Adipocyte (in vitro differentiated cells): ENCODE measurements at regions not wholly inside any gene's neighbourhood (a gene's known extent, or its start where the extent isn't known, plus 50 kb on each side); places are given as distances from the start of the nearest gene placed in this dataset.
"Not testable (repeated sequence)": the region's sequence is repeated elsewhere in the genome, so short reads cannot be mapped to it uniquely, and the experiment has no call there.

Experiments
- DNase-seq: peaks from one replicate; pipeline ENCODE4 v3.0.0-alpha.2; 2015; ENCODE audit warnings: low read depth
- H3K27me3 ChIP-seq: replicated peaks from 2 replicates; pipeline ENCODE4 v1.7.0; 2013; ENCODE audit warnings: mild to moderate bottlenecking, low read length, moderate library complexity; ENCODE audit not compliant: control insufficient read depth, insufficient read depth
- H3K36me3 ChIP-seq: 2 replicates; pipeline ENCODE4 v1.7.0; 2013; ENCODE audit warnings: low read length, mild to moderate bottlenecking, moderate library complexity; ENCODE audit not compliant: control insufficient read depth, insufficient read depth, severe bottlenecking
- H3K4me1 ChIP-seq: 2 replicates; pipeline ENCODE4 v1.7.0; 2013; ENCODE audit warnings: mild to moderate bottlenecking, low read length, moderate library complexity; ENCODE audit not compliant: control insufficient read depth, insufficient read depth
- H3K4me3 ChIP-seq: 2 replicates; pipeline ENCODE4 v1.7.0; 2013; ENCODE audit warnings: mild to moderate bottlenecking, low read length, moderate library complexity
- H3K9ac ChIP-seq: 2 replicates; pipeline ENCODE4 v1.7.0; 2013; ENCODE audit warnings: mild to moderate bottlenecking, low read length, moderate library complexity
- H3K9me3 ChIP-seq: 2 replicates; pipeline ENCODE4 v1.7.0; 2013; ENCODE audit warnings: mild to moderate bottlenecking, low read length, moderate library complexity; ENCODE audit not compliant: control insufficient read depth

DNA sequence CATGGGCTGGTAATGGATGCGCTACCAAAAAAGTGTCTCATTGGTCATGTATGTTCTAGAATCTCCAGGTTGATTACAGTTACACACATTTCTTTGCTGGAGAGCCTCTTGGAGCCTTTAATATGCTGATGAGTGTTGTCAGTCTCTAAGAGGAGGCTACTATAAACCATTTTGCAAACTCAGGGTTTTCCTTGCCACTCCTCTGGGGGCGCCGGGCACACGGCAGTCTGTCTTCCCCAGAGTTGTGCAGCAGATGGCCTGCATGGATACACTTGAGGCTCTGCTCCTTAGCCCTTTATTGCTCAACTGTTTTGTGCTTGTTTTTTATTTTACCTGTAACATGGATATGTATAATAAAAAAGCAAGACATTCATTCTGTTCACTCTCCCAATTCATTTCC is 196.5 kb downstream of the ACTR3B start:
- H3K9ac ChIP-seq: no peak overlapping the region
- no peak for DNase-seq
- H3K27me3 ChIP-seq: no peaks in the 10 kb centered on the region
- H3K4me3 ChIP-seq: no peak overlapping the region
- H3K4me1 ChIP-seq: no peaks in the 10 kb centered on the region
- peaks cover 4% of the 10 kb centered on the region for H3K9me3 ChIP-seq
- H3K36me3 ChIP-seq: no peaks in the 10 kb centered on the region

DNA sequence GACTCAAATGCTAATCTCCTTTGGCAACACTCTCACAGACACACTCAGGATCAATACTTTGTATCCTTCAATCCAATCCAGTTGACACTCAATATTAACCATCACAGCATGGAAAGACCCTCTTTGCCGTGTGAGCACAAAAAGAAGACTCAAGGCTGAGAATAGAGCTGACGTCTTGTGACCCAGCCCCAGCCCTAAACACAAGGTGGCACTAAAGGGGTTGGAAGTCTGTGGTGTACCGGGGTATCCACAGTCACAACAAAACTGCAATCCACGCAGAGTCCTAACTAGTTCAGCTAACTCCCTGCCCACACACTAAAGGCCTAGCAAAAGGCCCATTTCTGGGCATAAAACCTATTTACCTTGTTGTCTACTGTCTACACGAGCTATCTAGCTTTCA is 200.1 kb downstream of the ACTR3B start:
- DNase-seq: no peak
- Histone ChIP-seq H3K27me3 (no peaks in the 10 kb centered on the region), H3K9ac (no peak overlapping the region), H3K36me3 (no peaks in the 10 kb centered on the region), H3K4me1 (no peaks in the 10 kb centered on the region), H3K9me3 (peaks cover 13% of the 10 kb centered on the region), H3K4me3 (no peak overlapping the region)

DNA sequence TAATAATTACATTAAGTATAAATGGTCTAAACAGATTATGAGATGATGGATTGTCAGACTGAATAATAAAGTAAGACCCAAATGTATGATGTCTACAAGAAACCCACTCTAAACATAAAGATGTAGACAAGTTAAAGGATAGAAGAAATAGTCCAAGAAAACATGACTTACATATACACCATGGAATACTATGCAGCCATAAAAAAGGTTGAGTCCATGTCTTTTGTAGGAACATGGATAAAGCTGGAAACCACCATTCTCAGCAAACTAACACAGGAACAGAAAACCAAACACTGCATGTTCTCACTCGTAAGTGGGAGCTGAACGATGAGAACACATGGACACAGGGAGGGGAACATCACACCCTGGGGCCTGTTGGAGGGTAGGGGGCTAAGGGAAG is 202.2 kb downstream of the ACTR3B start:
- not testable (repeated sequence) for H3K4me1 ChIP-seq, H3K36me3 ChIP-seq, H3K27me3 ChIP-seq, H3K4me3 ChIP-seq, DNase-seq, H3K9ac ChIP-seq
- H3K9me3 ChIP-seq: peaks cover 13% of the 10 kb centered on the region

DNA sequence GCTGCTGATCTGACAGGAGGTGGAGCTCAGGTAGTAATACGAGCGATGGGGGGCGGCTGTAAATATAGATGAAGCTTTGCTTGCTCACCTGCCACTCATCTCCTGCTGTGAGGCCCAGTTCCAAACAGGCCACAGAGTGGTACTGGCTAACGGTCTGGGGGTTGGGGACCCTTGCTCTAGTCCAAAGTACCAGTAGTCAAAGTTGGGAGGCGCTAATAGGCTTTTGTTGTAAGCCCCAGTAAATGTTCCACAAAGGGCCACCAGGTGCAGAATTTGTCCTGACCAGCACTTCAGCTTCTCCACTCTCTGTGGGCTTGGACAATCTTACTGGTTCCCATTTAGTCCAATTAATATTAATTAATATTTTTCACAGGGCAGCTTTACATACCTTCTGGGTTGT is 206.6 kb downstream of the ACTR3B start:
- peaks cover 3% of the 10 kb centered on the region for H3K4me1 ChIP-seq
- no peak overlapping the region for H3K4me3 ChIP-seq
- peaks cover 17% of the 10 kb centered on the region for H3K9me3 ChIP-seq
- H3K36me3 ChIP-seq: no peaks in the 10 kb centered on the region
- no peak for DNase-seq
- H3K27me3 ChIP-seq: no peaks in the 10 kb centered on the region
- no peak overlapping the region for H3K9ac ChIP-seq

DNA sequence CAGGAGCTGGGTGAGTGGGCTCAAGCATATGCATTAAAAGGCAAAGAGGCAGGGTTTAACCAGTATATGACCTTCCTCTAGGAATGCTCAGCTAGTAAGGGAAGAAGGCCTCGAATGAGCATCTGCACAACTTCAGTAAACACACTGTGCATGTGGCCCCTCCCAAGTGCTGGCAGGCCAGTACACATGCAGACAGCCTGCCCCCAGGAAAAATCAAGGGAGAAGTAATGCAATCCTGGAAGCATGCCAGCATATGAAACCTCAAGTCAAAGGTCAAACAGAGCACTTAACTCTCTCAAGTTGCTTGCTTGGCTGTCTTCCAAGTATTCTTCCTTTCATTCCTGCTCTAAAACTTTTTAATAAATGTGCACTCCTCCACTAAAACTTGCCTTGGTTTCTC is 208.4 kb downstream of the ACTR3B start:
- no peak overlapping the region for H3K4me3 ChIP-seq
- H3K9me3 ChIP-seq: peaks cover 16% of the 10 kb centered on the region
- no peak overlapping the region for H3K9ac ChIP-seq
- H3K27me3 ChIP-seq: no peaks in the 10 kb centered on the region
- H3K36me3 ChIP-seq: no peaks in the 10 kb centered on the region
- H3K4me1 ChIP-seq: peaks cover 3% of the 10 kb centered on the region
- DNase-seq: no peak

DNA sequence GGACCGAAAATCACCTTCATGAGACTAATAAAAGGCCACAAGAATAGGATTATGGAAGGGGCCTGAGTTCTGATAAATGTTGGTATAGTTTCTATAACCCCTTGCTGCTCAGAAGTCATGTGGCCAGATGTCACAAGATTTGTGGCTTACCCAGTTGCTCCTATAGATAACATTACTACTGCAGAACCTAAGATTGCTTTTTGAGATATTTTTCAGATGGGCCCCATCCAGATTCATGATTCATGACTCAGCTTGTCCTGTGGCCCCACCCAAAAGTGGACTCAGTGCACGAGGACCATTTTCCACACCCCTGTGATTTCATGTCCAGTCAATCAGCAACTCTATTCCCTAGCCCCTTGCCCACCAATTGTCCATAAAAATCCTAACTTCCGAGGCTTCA is 209.0 kb downstream of the ACTR3B start:
- no peak overlapping the region for H3K9ac ChIP-seq
- H3K4me3 ChIP-seq: no peak overlapping the region
- peaks cover 16% of the 10 kb centered on the region for H3K9me3 ChIP-seq
- H3K4me1 ChIP-seq: peaks cover 3% of the 10 kb centered on the region
- H3K36me3 ChIP-seq: no peaks in the 10 kb centered on the region
- H3K27me3 ChIP-seq: no peaks in the 10 kb centered on the region
- no peak for DNase-seq

DNA sequence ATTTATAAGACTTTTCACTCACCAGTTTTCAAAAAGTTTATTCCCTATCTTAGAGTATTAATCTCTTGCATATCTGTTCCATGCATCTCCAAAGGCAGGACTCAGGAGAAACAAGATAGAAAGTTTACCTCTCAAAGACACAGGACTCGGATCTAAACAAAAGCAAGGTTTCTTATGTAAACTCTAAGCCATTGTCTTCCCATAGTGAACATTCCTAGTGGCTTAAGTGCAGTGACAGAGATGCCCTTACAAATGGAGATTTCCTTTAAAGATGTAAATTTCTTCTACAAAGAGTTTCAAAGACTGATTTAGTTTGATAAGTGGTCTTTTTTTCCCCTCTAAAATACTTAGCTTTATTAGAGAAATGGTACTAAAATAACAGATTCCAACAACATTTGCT is 209.8 kb downstream of the ACTR3B start:
- Histone ChIP-seq H3K36me3 (no peaks in the 10 kb centered on the region), H3K9ac (no peak overlapping the region), H3K27me3 (no peaks in the 10 kb centered on the region), H3K4me1 (peaks cover 3% of the 10 kb centered on the region), H3K4me3 (no peak overlapping the region), H3K9me3 (peaks cover 16% of the 10 kb centered on the region)
- DNase-seq: no peak

DNA sequence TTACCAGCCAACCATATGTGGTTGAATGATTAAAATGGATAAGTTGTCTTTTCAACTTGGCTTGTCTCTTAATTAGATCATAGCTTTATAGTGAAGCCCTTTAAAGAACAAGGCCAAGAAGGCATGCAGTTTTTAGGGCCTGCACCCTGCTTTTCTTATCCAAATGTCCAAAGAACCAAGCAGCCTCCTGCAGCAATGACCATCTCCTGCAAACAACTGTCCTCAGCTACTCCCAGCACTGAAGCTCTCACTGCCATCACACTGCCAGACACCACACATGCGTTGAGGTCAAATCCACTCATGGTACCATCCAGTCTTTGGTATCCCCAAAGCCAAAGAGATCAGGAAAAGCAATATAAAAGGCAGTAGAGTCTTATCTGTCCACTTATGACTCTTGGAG is 210.3 kb downstream of the ACTR3B start:
- H3K9me3 ChIP-seq: peaks cover 16% of the 10 kb centered on the region
- peaks cover 3% of the 10 kb centered on the region for H3K4me1 ChIP-seq
- no peak overlapping the region for H3K4me3 ChIP-seq
- no peak for DNase-seq
- no peak overlapping the region for H3K9ac ChIP-seq
- no peaks in the 10 kb centered on the region for H3K36me3 ChIP-seq
- H3K27me3 ChIP-seq: no peaks in the 10 kb centered on the region

DNA sequence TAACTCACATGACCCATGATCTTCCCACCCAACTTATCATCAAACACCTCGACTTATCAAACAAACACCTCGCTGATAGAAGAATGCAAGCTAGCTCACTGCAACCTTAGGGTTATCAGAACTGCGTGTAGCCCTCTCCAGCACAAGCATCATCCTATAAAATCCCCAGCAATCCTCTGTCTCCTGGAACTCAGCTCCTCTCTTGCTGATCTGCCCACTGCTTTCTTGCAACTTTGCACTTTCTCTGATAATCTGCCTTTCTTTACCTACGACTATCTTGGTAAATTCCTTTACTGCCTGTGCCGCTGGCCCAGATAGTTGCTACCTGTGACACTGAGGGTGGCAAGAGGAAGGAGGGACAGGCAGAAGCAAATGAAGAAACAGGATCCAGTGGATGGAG is 210.9 kb downstream of the ACTR3B start:
- Histone ChIP-seq H3K9me3 (peaks cover 16% of the 10 kb centered on the region), H3K36me3 (no peaks in the 10 kb centered on the region), H3K4me1 (peaks cover 3% of the 10 kb centered on the region), H3K4me3 (no peak overlapping the region), H3K27me3 (no peaks in the 10 kb centered on the region), H3K9ac (no peak overlapping the region)
- DNase-seq: no peak

DNA sequence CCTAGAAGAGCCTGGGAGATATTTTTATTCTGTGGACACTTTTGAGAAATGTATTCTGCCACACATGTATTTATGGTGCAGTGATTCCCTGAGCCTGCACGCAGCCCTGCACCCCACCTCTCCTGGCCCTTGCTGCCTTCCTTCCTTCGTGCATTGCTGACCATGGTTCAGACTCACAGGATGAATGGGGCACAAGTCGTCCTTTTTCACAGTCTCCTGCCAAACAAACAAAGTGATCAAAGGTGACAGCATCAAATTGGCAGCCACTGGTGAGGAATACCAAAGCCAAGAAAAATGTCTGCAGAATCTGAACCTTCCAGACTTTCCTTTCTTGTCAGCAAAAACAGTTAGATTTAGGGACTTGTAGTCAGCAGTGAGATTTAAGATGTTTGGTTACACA is 215.0 kb downstream of the ACTR3B start:
- no peaks in the 10 kb centered on the region for H3K4me1 ChIP-seq
- no peaks in the 10 kb centered on the region for H3K36me3 ChIP-seq
- no peak for DNase-seq
- H3K9ac ChIP-seq: no peak overlapping the region
- H3K27me3 ChIP-seq: no peaks in the 10 kb centered on the region
- peaks cover 16% of the 10 kb centered on the region for H3K9me3 ChIP-seq
- no peak overlapping the region for H3K4me3 ChIP-seq

DNA sequence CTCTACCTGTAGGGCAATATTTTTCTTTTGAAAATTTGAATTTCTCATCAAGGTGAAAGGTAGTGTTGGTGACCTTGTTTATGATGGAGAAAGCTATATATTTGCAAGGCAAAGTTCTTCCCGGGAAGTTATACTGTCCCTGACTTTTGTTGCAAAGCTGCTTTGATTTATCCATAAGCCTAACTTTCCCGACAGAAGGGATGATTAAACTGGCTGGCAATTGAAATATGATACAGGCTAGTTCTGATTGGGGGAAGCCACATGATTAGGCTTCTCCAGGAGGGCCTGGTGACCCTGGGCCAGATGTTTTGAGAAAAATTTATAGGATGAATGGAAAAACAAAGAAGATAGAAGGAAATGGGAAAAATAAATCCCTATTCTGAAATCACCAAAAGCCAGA is 215.5 kb downstream of the ACTR3B start:
- H3K9ac ChIP-seq: no peak overlapping the region
- no peak for DNase-seq
- no peaks in the 10 kb centered on the region for H3K4me1 ChIP-seq
- H3K4me3 ChIP-seq: no peak overlapping the region
- H3K9me3 ChIP-seq: peaks cover 15% of the 10 kb centered on the region
- no peaks in the 10 kb centered on the region for H3K36me3 ChIP-seq
- H3K27me3 ChIP-seq: no peaks in the 10 kb centered on the region

DNA sequence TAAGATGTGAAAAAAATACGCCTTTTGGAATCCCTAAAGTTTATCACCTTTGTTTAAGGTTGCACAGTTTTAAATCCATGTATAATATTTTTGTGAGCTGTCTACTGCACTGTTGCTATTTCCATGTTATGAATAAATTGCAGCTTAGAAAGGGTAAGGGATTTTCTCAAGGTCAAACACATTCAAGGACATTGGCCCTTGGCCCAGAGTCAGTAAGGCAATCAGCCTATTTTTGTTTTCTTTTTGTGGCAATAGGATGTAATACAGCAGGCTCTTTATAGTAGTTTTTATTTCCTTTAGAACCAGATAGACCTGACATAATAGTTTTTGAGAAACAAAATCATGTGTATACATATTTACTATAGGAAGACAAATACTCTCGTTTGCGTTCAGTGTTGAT is 219.8 kb downstream of the ACTR3B start:
- no peaks in the 10 kb centered on the region for H3K36me3 ChIP-seq
- no peaks in the 10 kb centered on the region for H3K9me3 ChIP-seq
- no peak overlapping the region for H3K4me3 ChIP-seq
- DNase-seq: no peak
- no peaks in the 10 kb centered on the region for H3K27me3 ChIP-seq
- H3K4me1 ChIP-seq: no peaks in the 10 kb centered on the region
- no peak overlapping the region for H3K9ac ChIP-seq
